CD4-positive, alpha-beta memory T cell (primary cell): ENCODE measurements at regions not wholly inside any gene's neighbourhood (a gene's known extent, or its start where the extent isn't known, plus 50 kb on each side); places are given as distances from the start of the nearest gene placed in this dataset.

Source experiments
- CTCF ChIA-PET: fragments of 350-600 bp; sonication (Branson Sonifier 250); formaldehyde crosslinking; loops from one replicate; lab custom pipeline; 2021; ENCODE audit warnings: inconsistent platforms; ENCODE audit not compliant: partially characterized antibody; lab: Charles Lee
- POLR2A ChIA-PET: fragments of 350-600 bp; sonication (Branson Sonifier 250); formaldehyde crosslinking; loops from one replicate; lab custom pipeline; 2021; ENCODE audit not compliant: partially characterized antibody; lab: Charles Lee
- DNase-seq, 5 donors: peaks; one replicate each; pipeline versions ENCODE4 v3.0.0 to v3.0.0-alpha.2; 2020 to 2022; ENCODE audit warnings: mixed read lengths in 1 of 5
- H3K27ac ChIP-seq: one replicate; pipeline ENCODE4 v1.7.0; 2013; ENCODE audit warnings: low read depth, low read length
- H3K27me3 ChIP-seq: 2 replicates; pipeline ENCODE4 v1.7.0; 2013; ENCODE audit warnings: mild to moderate bottlenecking, low read length, moderate library complexity; ENCODE audit not compliant: insufficient read depth
- H3K36me3 ChIP-seq: 2 replicates; pipeline ENCODE4 v1.7.0; 2013; ENCODE audit warnings: mild to moderate bottlenecking, low read length, moderate library complexity; ENCODE audit not compliant: insufficient read depth
- H3K4me1 ChIP-seq: 2 replicates; pipeline ENCODE4 v1.7.0; 2013; ENCODE audit warnings: mild to moderate bottlenecking, low read length, moderate library complexity; ENCODE audit not compliant: insufficient read depth
- H3K4me3 ChIP-seq, 2 donors: one replicate each; pipeline ENCODE4 v1.7.0; 2013; ENCODE audit warnings: low read length in 2 of 2, mild to moderate bottlenecking in 1 of 2
- H3K9me3 ChIP-seq, 2 donors: one replicate each; pipeline ENCODE4 v1.7.0; 2013; ENCODE audit warnings: low read length in 2 of 2, control low read depth in 1 of 2; ENCODE audit not compliant: control insufficient read depth in 1 of 2
- H3K27ac Mint-ChIP-seq, 7 donors: one replicate each; pipeline ENCODE4 v1.8.0; 2020 to 2021; ENCODE audit warnings: mixed read lengths in 7 of 7, mild to moderate bottlenecking in 6 of 7, inconsistent platforms in 3 of 7, moderate library complexity in 3 of 7
- H3K27me3 Mint-ChIP-seq, 2 donors: one replicate each; pipeline ENCODE4 v1.8.0; 2020 to 2021; ENCODE audit warnings: mixed read lengths in 2 of 2
- H3K36me3 Mint-ChIP-seq, 2 donors: one replicate each; pipeline ENCODE4 v1.8.0; 2020 to 2021; ENCODE audit warnings: mixed read lengths in 2 of 2, inconsistent platforms in 1 of 2, mild to moderate bottlenecking in 1 of 2
- H3K4me1 Mint-ChIP-seq, 4 donors: one replicate each; pipeline ENCODE4 v1.8.0; 2020 to 2021; ENCODE audit warnings: mixed read lengths in 4 of 4, mild to moderate bottlenecking in 1 of 4
- H3K4me3 Mint-ChIP-seq, 8 donors: one replicate each; pipeline ENCODE4 v1.8.0; 2020 to 2021; ENCODE audit warnings: mixed read lengths in 8 of 8, mild to moderate bottlenecking in 7 of 8, moderate library complexity in 6 of 8, inconsistent platforms in 3 of 8
- H3K9me3 Mint-ChIP-seq, 8 donors: one replicate each; pipeline ENCODE4 v1.8.0; 2020 to 2021; ENCODE audit warnings: mixed read lengths in 8 of 8, mild to moderate bottlenecking in 5 of 8, inconsistent platforms in 3 of 8, moderate library complexity in 1 of 8
- intact Hi-C: fragments of 100-400 bp; cut with micrococcal nuclease; formaldehyde crosslinking; loops from one replicate; pipeline ENCODE4 v1.15.1; 2023

- Histone ChIP-seq H3K36me3 (no peaks in the 10 kb centered on the region), H3K9me3 (no peaks in the 10 kb centered on the region), H3K4me1 (no peaks in the 10 kb centered on the region), H3K27me3 (no peaks in the 10 kb centered on the region), H3K4me3 (no peak overlapping the region), H3K27ac (no peak overlapping the region)
- H3K27ac Mint-ChIP-seq, result no peak overlapping the region
- ChIA-PET POLR2A (no interaction called here), CTCF (no interaction called here)
- intact Hi-C loops, result no loop called here
- peaks cover 0 to 5% (median 4%) of the 10 kb centered on the region in 8 donors for H3K9me3 Mint-ChIP-seq
- H3K4me3 Mint-ChIP-seq, result no peak overlapping the region
- H3K36me3 Mint-ChIP-seq, result no peaks in the 10 kb centered on the region
- DNase-seq, result no peak
- H3K27me3 Mint-ChIP-seq, result peaks cover 1 to 2% of the 10 kb centered on the region in 2 donors
- no peaks in the 10 kb centered on the region for H3K4me1 Mint-ChIP-seq
Observed at GRCh38 chr9:115374724-115375268, 256.8 kb upstream of the TNC start.

- POLR2A ChIA-PET, result no interaction called here
- CTCF ChIA-PET, result no interaction called here
- no peaks in the 10 kb centered on the region for H3K36me3 ChIP-seq
- no peak overlapping the region for H3K27ac ChIP-seq
- H3K4me1 ChIP-seq, result no peaks in the 10 kb centered on the region
- H3K4me3 Mint-ChIP-seq, result no peak overlapping the region
- H3K27ac Mint-ChIP-seq, result no peak overlapping the region
- intact Hi-C loops, result no loop called here
- no peak overlapping the region for H3K4me3 ChIP-seq
- peaks cover 0 to 1% of the 10 kb centered on the region in 2 donors for H3K27me3 Mint-ChIP-seq
- H3K27me3 ChIP-seq, result no peaks in the 10 kb centered on the region
- no peak for DNase-seq
- no peaks in the 10 kb centered on the region for H3K4me1 Mint-ChIP-seq
- no peaks in the 10 kb centered on the region for H3K36me3 Mint-ChIP-seq
- no peaks in the 10 kb centered on the region for H3K9me3 ChIP-seq
- peaks cover 0 to 23% (median 4%) of the 10 kb centered on the region in 8 donors for H3K9me3 Mint-ChIP-seq
Observed at GRCh38 chr9:115378241-115378640, 260.3 kb upstream of the TNC start.

- ChIA-PET POLR2A (no interaction called here), CTCF (no interaction called here)
- intact Hi-C loops, result no loop called here
Observed at GRCh38 chr9:115378758-115379157, 260.8 kb upstream of the TNC start.

GRCh38 chr9:115379719-115380118, 261.8 kb upstream of the TNC start:
- no peaks in the 10 kb centered on the region for H3K36me3 Mint-ChIP-seq
- H3K27ac Mint-ChIP-seq, result no peak overlapping the region
- ChIA-PET POLR2A (no interaction called here), CTCF (no interaction called here)
- Histone ChIP-seq H3K36me3 (no peaks in the 10 kb centered on the region), H3K4me1 (no peaks in the 10 kb centered on the region), H3K27me3 (no peaks in the 10 kb centered on the region), H3K4me3 (no peak overlapping the region), H3K9me3 (no peaks in the 10 kb centered on the region), H3K27ac (no peak overlapping the region)
- peaks cover 0 to 3% of the 10 kb centered on the region in 2 donors for H3K27me3 Mint-ChIP-seq
- DNase-seq, result no peak
- H3K4me3 Mint-ChIP-seq, result no peak overlapping the region
- H3K4me1 Mint-ChIP-seq, result no peaks in the 10 kb centered on the region
- H3K9me3 Mint-ChIP-seq, result peaks cover 0 to 30% (median 12%) of the 10 kb centered on the region in 8 donors
- intact Hi-C loops, result no loop called here

More at GRCh38 chr9:115378758-115379157, 260.8 kb upstream of the TNC start:
- no peak overlapping the region for H3K27ac Mint-ChIP-seq
- peaks cover 0 to 28% (median 9%) of the 10 kb centered on the region in 8 donors for H3K9me3 Mint-ChIP-seq
- Histone ChIP-seq H3K9me3 (no peaks in the 10 kb centered on the region), H3K27ac (no peak overlapping the region), H3K4me3 (no peak overlapping the region), H3K27me3 (no peaks in the 10 kb centered on the region), H3K4me1 (no peaks in the 10 kb centered on the region), H3K36me3 (no peaks in the 10 kb centered on the region)
- H3K4me1 Mint-ChIP-seq, result no peaks in the 10 kb centered on the region
- no peak overlapping the region for H3K4me3 Mint-ChIP-seq
- no peaks in the 10 kb centered on the region for H3K36me3 Mint-ChIP-seq
- no peak for DNase-seq
- H3K27me3 Mint-ChIP-seq, result peaks cover 0 to 3% of the 10 kb centered on the region in 2 donors

- CTCF ChIA-PET, result no interaction called here
- Histone ChIP-seq H3K27ac (no peak overlapping the region), H3K9me3 (no peaks in the 10 kb centered on the region), H3K27me3 (no peaks in the 10 kb centered on the region), H3K4me3 (no peak overlapping the region), H3K36me3 (no peaks in the 10 kb centered on the region), H3K4me1 (no peaks in the 10 kb centered on the region)
- intact Hi-C loops, result no loop called here
- POLR2A ChIA-PET, result no interaction called here
- Mint-ChIP-seq H3K27ac (no peak overlapping the region), H3K27me3 (peaks cover 0 to 2% of the 10 kb centered on the region in 2 donors), H3K36me3 (no peaks in the 10 kb centered on the region), H3K9me3 (peaks cover 0 to 30% (median 13%) of the 10 kb centered on the region in 8 donors), H3K4me1 (no peaks in the 10 kb centered on the region), H3K4me3 (no peak overlapping the region)
- no peak for DNase-seq
Observed at GRCh38 chr9:115382865-115383264, 264.9 kb upstream of the TNC start.

- no peak for DNase-seq
- H3K9me3 Mint-ChIP-seq, result peaks cover 0 to 30% (median 13%) of the 10 kb centered on the region in 8 donors
- ChIA-PET POLR2A (no interaction called here), CTCF (no interaction called here)
- H3K27me3 Mint-ChIP-seq, result peaks cover 0 to 4% of the 10 kb centered on the region in 2 donors
- no peaks in the 10 kb centered on the region for H3K36me3 ChIP-seq
- H3K27me3 ChIP-seq, result no peaks in the 10 kb centered on the region
- no peaks in the 10 kb centered on the region for H3K4me1 ChIP-seq
- no peak overlapping the region for H3K27ac Mint-ChIP-seq
- no peaks in the 10 kb centered on the region for H3K4me1 Mint-ChIP-seq
- no peaks in the 10 kb centered on the region for H3K36me3 Mint-ChIP-seq
- no peak overlapping the region for H3K4me3 ChIP-seq
- H3K9me3 ChIP-seq, result no peaks in the 10 kb centered on the region
- no peak overlapping the region for H3K4me3 Mint-ChIP-seq
- H3K27ac ChIP-seq, result no peak overlapping the region
- intact Hi-C loops, result no loop called here
Observed at GRCh38 chr9:115385383-115386122, 267.6 kb upstream of the TNC start.

- Mint-ChIP-seq H3K36me3 (no peaks in the 10 kb centered on the region), H3K4me1 (no peaks in the 10 kb centered on the region), H3K4me3 (no peak overlapping the region), H3K27ac (no peak overlapping the region), H3K27me3 (peaks cover 3 to 5% of the 10 kb centered on the region in 2 donors), H3K9me3 (peaks cover 0 to 17% (median 12%) of the 10 kb centered on the region in 8 donors)
- Histone ChIP-seq H3K36me3 (no peaks in the 10 kb centered on the region), H3K27ac (no peak overlapping the region), H3K4me3 (no peak overlapping the region), H3K27me3 (no peaks in the 10 kb centered on the region), H3K4me1 (no peaks in the 10 kb centered on the region), H3K9me3 (no peaks in the 10 kb centered on the region)
- ChIA-PET CTCF (no interaction called here), POLR2A (no interaction called here)
- intact Hi-C loops, result no loop called here
- no peak for DNase-seq
Observed at GRCh38 chr9:115386963-115387770, 269.2 kb upstream of the TNC start.
